ENCODE measurements at regions not wholly inside any gene's neighbourhood (a gene's known extent, or its start where the extent isn't known, plus 50 kb on each side); places are given as distances from the start of the nearest gene placed in this dataset.

GRCh38 chr14:94921882-94922585, 152.1 kb upstream of the GSC start:
- Mint-ChIP-seq H3K27me3 (ENCODE audit: insufficient read depth, low read depth) (peaks cover 6% of the 10 kb centered on the region), H3K36me3 (no peaks in the 10 kb centered on the region), H3K4me3 (no peak overlapping the region), H3K9me3 (peaks cover 4% of the 10 kb centered on the region), H3K27ac (no peak overlapping the region), H3K4me1 (no peaks in the 10 kb centered on the region)
- H3K79me2 ChIP-seq (ENCODE audit: low read depth): no peaks in the 10 kb centered on the region
- H3K27ac ChIP-seq: no peak overlapping the region
- no peaks in the 10 kb centered on the region for H3K36me3 ChIP-seq
- no peak overlapping the region for H3K4me3 ChIP-seq
- no peak for DNase-seq (ENCODE audit: low spot score)
- no peak overlapping the region for H3K4me2 ChIP-seq
- no peaks in the 10 kb centered on the region for H4K20me1 ChIP-seq (ENCODE audit: low read depth)
- H2AFZ ChIP-seq (replicated peaks): no peak overlapping the region
- no peaks in the 10 kb centered on the region for H3K9me3 ChIP-seq (ENCODE audit: low read depth)
- no peaks in the 10 kb centered on the region for H3K27me3 ChIP-seq
- no peak for TF ChIP-seq CTCF (IDR thresholded peaks at IDR 0.05)
- no peak for TF ChIP-seq EZH2 (IDR thresholded peaks at IDR 0.05)
- no peak for TF ChIP-seq EZH2phosphoT487 (IDR thresholded peaks at IDR 0.05)
- no peaks in the 10 kb centered on the region for H3F3A ChIP-seq (ENCODE audit: low read depth)
- H3K4me1 ChIP-seq: no peaks in the 10 kb centered on the region
- no peak overlapping the region for H3K9ac ChIP-seq

- H3K4me1 Mint-ChIP-seq: no peaks in the 10 kb centered on the region
- no peak overlapping the region for H3K4me3 Mint-ChIP-seq
These were observed 151.5 kb upstream of the GSC start for GRCh38 chr14:94921456-94921855.

GRCh38 chr14:94919896-94920295, 150.0 kb upstream of the GSC start:
- Mint-ChIP-seq H3K4me1 (no peaks in the 10 kb centered on the region), H3K27ac (no peak overlapping the region), H3K27me3 (ENCODE audit: insufficient read depth, low read depth) (peaks cover 6% of the 10 kb centered on the region), H3K36me3 (no peaks in the 10 kb centered on the region), H3K4me3 (no peak overlapping the region), H3K9me3 (peaks cover 4% of the 10 kb centered on the region)
- Histone ChIP-seq H2AFZ (replicated peaks) (no peak overlapping the region), H3K27me3 (no peaks in the 10 kb centered on the region), H3K4me2 (no peak overlapping the region), H3K27ac (no peak overlapping the region), H4K20me1 (ENCODE audit: low read depth) (no peaks in the 10 kb centered on the region), H3K36me3 (no peaks in the 10 kb centered on the region), H3K9me3 (ENCODE audit: low read depth) (no peaks in the 10 kb centered on the region), H3K79me2 (ENCODE audit: low read depth) (no peaks in the 10 kb centered on the region), H3F3A (ENCODE audit: low read depth) (no peaks in the 10 kb centered on the region), H3K4me1 (no peaks in the 10 kb centered on the region), H3K9ac (no peak overlapping the region), H3K4me3 (no peak overlapping the region)
- TF ChIP-seq CTCF (IDR thresholded peaks at IDR 0.05) (no peak), EZH2phosphoT487 (IDR thresholded peaks at IDR 0.05) (no peak), EZH2 (IDR thresholded peaks at IDR 0.05) (no peak)
- DNase-seq (ENCODE audit: low spot score): no peak

More at GRCh38 chr14:94921456-94921855, 151.5 kb upstream of the GSC start:
- no peak overlapping the region for H3K4me2 ChIP-seq
- Mint-ChIP-seq H3K27ac (no peak overlapping the region), H3K36me3 (no peaks in the 10 kb centered on the region), H3K9me3 (peaks cover 4% of the 10 kb centered on the region), H3K27me3 (ENCODE audit: insufficient read depth, low read depth) (peaks cover 6% of the 10 kb centered on the region)
- H2AFZ ChIP-seq (replicated peaks): no peak overlapping the region
- no peaks in the 10 kb centered on the region for H3F3A ChIP-seq (ENCODE audit: low read depth)
- TF ChIP-seq EZH2phosphoT487 (IDR thresholded peaks at IDR 0.05) (no peak), EZH2 (IDR thresholded peaks at IDR 0.05) (no peak)
- no peak overlapping the region for H3K4me3 ChIP-seq
- no peak for DNase-seq (ENCODE audit: low spot score)
- H3K36me3 ChIP-seq: no peaks in the 10 kb centered on the region
- H4K20me1 ChIP-seq (ENCODE audit: low read depth): no peaks in the 10 kb centered on the region
- H3K79me2 ChIP-seq (ENCODE audit: low read depth): no peaks in the 10 kb centered on the region
- H3K4me1 ChIP-seq: no peaks in the 10 kb centered on the region
- H3K9ac ChIP-seq: no peak overlapping the region
- H3K27ac ChIP-seq: no peak overlapping the region
- no peaks in the 10 kb centered on the region for H3K27me3 ChIP-seq
- H3K9me3 ChIP-seq (ENCODE audit: low read depth): no peaks in the 10 kb centered on the region

GRCh38 chr14:94918896-94919295, 149.0 kb upstream of the GSC start:
- no peak overlapping the region for H3K27ac ChIP-seq
- no peak for DNase-seq (ENCODE audit: low spot score)
- no peak overlapping the region for H3K4me3 ChIP-seq
- H3K9ac ChIP-seq: no peak overlapping the region
- H3K9me3 ChIP-seq (ENCODE audit: low read depth): no peaks in the 10 kb centered on the region
- Mint-ChIP-seq H3K27ac (no peak overlapping the region), H3K4me1 (no peaks in the 10 kb centered on the region), H3K36me3 (no peaks in the 10 kb centered on the region), H3K4me3 (no peak overlapping the region), H3K27me3 (ENCODE audit: insufficient read depth, low read depth) (peaks cover 4% of the 10 kb centered on the region), H3K9me3 (peaks cover 2% of the 10 kb centered on the region)
- no peaks in the 10 kb centered on the region for H3K27me3 ChIP-seq
- H3K4me2 ChIP-seq: no peak overlapping the region
- H3F3A ChIP-seq (ENCODE audit: low read depth): no peaks in the 10 kb centered on the region
- H2AFZ ChIP-seq (replicated peaks): no peak overlapping the region
- TF ChIP-seq CTCF (IDR thresholded peaks at IDR 0.05): no peak
- no peak for TF ChIP-seq EZH2phosphoT487 (IDR thresholded peaks at IDR 0.05)
- no peak for TF ChIP-seq EZH2 (IDR thresholded peaks at IDR 0.05)
- no peaks in the 10 kb centered on the region for H3K4me1 ChIP-seq
- no peaks in the 10 kb centered on the region for H4K20me1 ChIP-seq (ENCODE audit: low read depth)
- no peaks in the 10 kb centered on the region for H3K36me3 ChIP-seq
- no peaks in the 10 kb centered on the region for H3K79me2 ChIP-seq (ENCODE audit: low read depth)

Data from neural progenitor cell (in vitro differentiated cells).